H1 (cell line): ENCODE measurements at regions not wholly inside any gene's neighbourhood (a gene's known extent, or its start where the extent isn't known, plus 50 kb on each side); places are given as distances from the start of the nearest gene placed in this dataset.

Experiments
- CTCF ChIA-PET: fragments of 300-600 bp; sonication (Branson Sonifier 250); formaldehyde crosslinking; loops from one replicate; lab custom pipeline; 2021; ENCODE audit not compliant: partially characterized antibody; lab: Charles Lee
- POLR2A ChIA-PET: fragments of 300-600 bp; sonication (Branson Sonifier 250); formaldehyde crosslinking; loops from one replicate; lab custom pipeline; 2021; ENCODE audit warnings: inconsistent platforms; ENCODE audit not compliant: partially characterized antibody; lab: Charles Lee
- DNase-seq, 2 experiments: peaks; one replicate each; pipeline versions ENCODE4 v3.0.0 to v3.0.0-alpha.2; 2010 to 2022; ENCODE audit warnings: low spot score in 2 of 2, low read depth in 1 of 2, mixed read lengths in 1 of 2
- FAIRE-seq: peaks from 2 replicates; lab custom pipeline; 2011; peaks lifted over from hg19 to GRCh38; lab: Jason Lieb, UNC
- H2AFZ ChIP-seq: 2 replicates; pipeline ENCODE4 v1.8.1; 2012; ENCODE audit warnings: low read length, inconsistent platforms
- H2AK5ac ChIP-seq: 2 replicates; pipeline ENCODE4 v1.6.1; 2013; ENCODE audit warnings: low read depth, low read length
- H2BK120ac ChIP-seq: replicated peaks from 2 replicates; pipeline ENCODE3; 2013; ENCODE audit warnings: low read depth, low read length, inconsistent platforms
- H2BK12ac ChIP-seq: 2 replicates; pipeline ENCODE4 v1.6.1; 2013; ENCODE audit warnings: low read depth, low read length
- H2BK15ac ChIP-seq: 2 replicates; pipeline ENCODE4 v1.6.1; 2013; ENCODE audit warnings: low read length
- H2BK20ac ChIP-seq: 2 replicates; pipeline ENCODE4 v1.6.1; 2013; ENCODE audit warnings: low read length
- H2BK5ac ChIP-seq: 2 replicates; pipeline ENCODE4 v1.6.1; 2013; ENCODE audit warnings: low read depth, low read length
- H3K14ac ChIP-seq: 2 replicates; pipeline ENCODE4 v1.6.1; 2013; ENCODE audit warnings: inconsistent platforms; ENCODE audit not compliant: insufficient read length
- H3K18ac ChIP-seq: 2 replicates; pipeline ENCODE4 v1.6.1; 2013; ENCODE audit warnings: low read length; ENCODE audit errors: extremely low read depth
- H3K23ac ChIP-seq: 2 replicates; pipeline ENCODE4 v1.6.1; 2013; ENCODE audit warnings: inconsistent platforms; ENCODE audit not compliant: insufficient read length
- H3K23me2 ChIP-seq: 2 replicates; pipeline ENCODE4 v1.6.1; 2013; ENCODE audit warnings: low read depth, low read length
- H3K27ac ChIP-seq: 2 replicates; pipeline ENCODE4 v1.6.1; 2011; ENCODE audit warnings: low read depth, low read length, inconsistent platforms
- H3K27me3 ChIP-seq, 4 experiments: replicated peaks in 1 of 4; 1 replicate in 1 of 4; 2 replicates in 3 of 4; pipeline versions ENCODE4 v1.6.1 to v1.8.1; 2011 to 2013; ENCODE audit warnings: low read length in 3 of 4, mild to moderate bottlenecking in 3 of 4, inconsistent platforms in 2 of 4, mixed read lengths in 2 of 4, moderate library complexity in 1 of 4; ENCODE audit not compliant: control insufficient read depth in 3 of 4, insufficient read depth in 3 of 4; ENCODE audit errors: extremely low read depth in 1 of 4
- H3K36me3 ChIP-seq, 4 experiments: 2 replicates each; pipeline versions ENCODE4 v1.6.1 to v1.8.1; 2011 to 2013; ENCODE audit warnings: mild to moderate bottlenecking in 4 of 4, low read length in 3 of 4, moderate library complexity in 2 of 4, control low read depth in 1 of 4, inconsistent platforms in 1 of 4; ENCODE audit not compliant: insufficient read depth in 4 of 4, control insufficient read depth in 2 of 4
- H3K4ac ChIP-seq: replicated peaks from 2 replicates; pipeline ENCODE3; 2013; ENCODE audit warnings: low read length, low read depth, mixed read lengths, inconsistent platforms; ENCODE audit not compliant: insufficient read length
- H3K4me1 ChIP-seq, 4 experiments: replicated peaks in 1 of 4; 1 replicate in 1 of 4; 2 replicates in 3 of 4; pipeline versions ENCODE4 v1.6.1 to v1.8.1; 2011 to 2013; ENCODE audit warnings: low read length in 3 of 4, inconsistent platforms in 2 of 4, mixed read lengths in 1 of 4; ENCODE audit not compliant: insufficient read depth in 4 of 4, control insufficient read depth in 3 of 4
- H3K4me2 ChIP-seq, 2 experiments: 2 replicates each; pipeline versions ENCODE4 v1.6.1 to v1.8.1; 2011 to 2013; ENCODE audit warnings: low read depth in 2 of 2, low read length in 2 of 2, control low read depth in 1 of 2, inconsistent platforms in 1 of 2, mild to moderate bottlenecking in 1 of 2; ENCODE audit not compliant: insufficient read depth in 1 of 2
- H3K4me3 ChIP-seq, 4 experiments: fragments of 200-600, 300-600 bp in 1 of 4; sonication (generic), shearing (Covaris generic), sonication (Bioruptor Twin) in 1 of 4; 2 replicates each; pipeline versions ENCODE4 v1.5.1 to v1.8.1; 2011 to 2016; ENCODE audit warnings: low read length in 4 of 4, low read depth in 3 of 4, control low read depth in 2 of 4, inconsistent platforms in 2 of 4, mild to moderate bottlenecking in 2 of 4, mixed read lengths in 1 of 4, moderate library complexity in 1 of 4; ENCODE audit not compliant: insufficient read depth in 2 of 4; ENCODE audit errors: extremely low read depth in 1 of 4
- H3K56ac ChIP-seq: replicated peaks from 2 replicates; pipeline ENCODE3; 2013; ENCODE audit warnings: low read depth, mild to moderate bottlenecking, mixed read lengths, low read length, inconsistent platforms; ENCODE audit not compliant: insufficient read length
- H3K79me1 ChIP-seq: 2 replicates; pipeline ENCODE4 v1.6.1; 2013; ENCODE audit warnings: low read depth, low read length, control low read depth
- H3K79me2 ChIP-seq, 2 experiments: 2 replicates each; pipeline versions ENCODE4 v1.6.1 to v1.8.1; 2012 to 2013; ENCODE audit warnings: low read length in 2 of 2, mild to moderate bottlenecking in 2 of 2, inconsistent platforms in 1 of 2; ENCODE audit not compliant: insufficient read depth in 2 of 2, control insufficient read depth in 1 of 2
- H3K9ac ChIP-seq, 4 experiments: replicated peaks in 1 of 4; 1 replicate in 1 of 4; 2 replicates in 3 of 4; pipeline versions ENCODE4 v1.6.1 to v1.8.1; 2011 to 2013; ENCODE audit warnings: low read depth in 3 of 4, low read length in 3 of 4, control low read depth in 2 of 4, mild to moderate bottlenecking in 2 of 4, moderate library complexity in 2 of 4, inconsistent platforms in 1 of 4; ENCODE audit errors: extremely low read depth in 1 of 4
- H3K9me3 ChIP-seq, 2 experiments: 2 replicates each; pipeline versions ENCODE4 v1.6.1 to v1.8.1; 2012 to 2013; ENCODE audit warnings: mild to moderate bottlenecking in 2 of 2, moderate library complexity in 2 of 2, control low read depth in 1 of 2, inconsistent platforms in 1 of 2, low read depth in 1 of 2, low read length in 1 of 2, mixed read lengths in 1 of 2; ENCODE audit not compliant: insufficient read depth in 2 of 2
- H4K20me1 ChIP-seq, 2 experiments: replicated peaks in 1 of 2; 2 replicates each; pipeline versions ENCODE3 to v1.8.1; 2011 to 2013; ENCODE audit warnings: inconsistent platforms in 2 of 2, low read length in 2 of 2, mild to moderate bottlenecking in 1 of 2; ENCODE audit not compliant: insufficient read depth in 2 of 2, control insufficient read depth in 1 of 2
- H4K5ac ChIP-seq: 2 replicates; pipeline ENCODE4 v1.6.1; 2013; ENCODE audit warnings: low read length, low read depth, mixed read lengths, inconsistent platforms; ENCODE audit not compliant: insufficient read length
- H4K8ac ChIP-seq: 2 replicates; pipeline ENCODE4 v1.8.0; 2013; ENCODE audit warnings: mild to moderate bottlenecking, moderate library complexity, low read length, inconsistent platforms; ENCODE audit not compliant: insufficient read depth; ENCODE audit errors: extremely low read depth
- H4K91ac ChIP-seq: replicated peaks from 2 replicates; pipeline ENCODE3; 2013; ENCODE audit warnings: low read length, mixed read lengths, inconsistent platforms; ENCODE audit not compliant: insufficient read length
- EP300 ChIP-seq, 2 experiments: IDR thresholded peaks; 1 replicate in 1 of 2; 2 replicates in 1 of 2; pipeline ENCODE4 v1.6.1; 2011 to 2012; ENCODE audit warnings: low read depth in 2 of 2, low read length in 2 of 2, mild to moderate bottlenecking in 2 of 2, borderline replicate concordance in 1 of 2, inconsistent platforms in 1 of 2, moderate library complexity in 1 of 2
- JUND ChIP-seq: IDR thresholded peaks from 2 replicates; pipeline ENCODE4 v1.6.1; 2011; ENCODE audit warnings: mild to moderate bottlenecking, improper control_type of control experiment, low read length
- RAD21 ChIP-seq, 2 experiments: IDR thresholded peaks in 1 of 2; conservative IDR thresholded peaks in 1 of 2; 2 replicates each; pipeline ENCODE4 v1.6.1; 2011; ENCODE audit warnings: low read depth in 2 of 2, low read length in 2 of 2, improper control_type of control experiment in 1 of 2, inconsistent platforms in 1 of 2, mild to moderate bottlenecking in 1 of 2, moderate library complexity in 1 of 2
- RBBP5 ChIP-seq: IDR thresholded peaks from 2 replicates; pipeline ENCODE4 v1.7.1; 2012; ENCODE audit warnings: low read depth, mild to moderate bottlenecking, inconsistent platforms, low read length, moderate library complexity, borderline replicate concordance
- SP1 ChIP-seq: IDR thresholded peaks from 2 replicates; pipeline ENCODE4 v1.6.1; 2011; ENCODE audit warnings: low read depth, low read length
- SP2 ChIP-seq: IDR thresholded peaks from 2 replicates; pipeline ENCODE4 v1.6.1; 2012; ENCODE audit warnings: mild to moderate bottlenecking, low read length, inconsistent platforms
- SP4 ChIP-seq: IDR thresholded peaks from 2 replicates; pipeline ENCODE4 v1.6.1; 2012; ENCODE audit warnings: low read length, inconsistent platforms
- TAF1 ChIP-seq: IDR thresholded peaks from 2 replicates; pipeline ENCODE4 v1.6.1; 2011; ENCODE audit warnings: mild to moderate bottlenecking, low read depth, low read length
- WGBS, 2 experiments: shearing (Covaris generic) in 1 of 2; methylation state at CpG; one replicate each; pipeline versions ENCODE4 v1.1.6 to v1.1.7; 2013 to 2015; ENCODE audit warnings: low lambda C conversion rate in 2 of 2, mixed read lengths in 2 of 2, inconsistent platforms in 1 of 2, low coverage in 1 of 2, missing lambda C conversion rate in 1 of 2; ENCODE audit not compliant: insufficient replicate concordance in 2 of 2, insufficient coverage in 1 of 2, insufficient read length in 1 of 2; ENCODE audit errors: extremely low coverage in 1 of 2, missing lambda C conversion rate in 1 of 2; 5-methylcytosine and 5-hydroxymethylcytosine counted together
- TF ChIP-seq, protein P1 (sequence below): IDR thresholded peaks from 2 replicates; pipeline ENCODE4 v1.6.1; 2012; ENCODE audit warnings: inconsistent platforms

DNA sequence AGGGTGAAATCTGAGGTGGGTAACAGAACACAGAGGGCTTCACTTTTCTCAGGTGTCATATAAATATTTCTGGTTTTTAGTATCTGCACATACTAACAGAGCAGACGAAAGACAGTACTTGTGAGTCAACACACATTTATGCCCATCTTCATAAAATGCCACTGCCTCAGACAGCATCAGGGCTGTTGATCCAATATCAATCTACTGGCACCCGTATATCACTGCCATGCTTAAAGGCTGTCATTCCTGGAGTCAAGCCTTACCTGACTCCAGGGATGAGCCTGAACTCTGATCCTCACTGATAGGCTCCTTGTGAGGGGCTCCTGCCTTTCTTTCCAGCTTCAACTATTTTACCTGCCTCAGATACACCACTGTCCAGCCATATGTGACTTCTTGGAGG lies 595.7 kb downstream of the TFAP2B start:
- Histone ChIP-seq H3K4me1 (no peaks in the 10 kb centered on the region), H3K4me2 (no peak overlapping the region), H3K27me3 (no peaks in the 10 kb centered on the region), H4K8ac (no peak overlapping the region), H3K27ac (no peak overlapping the region), H3K56ac (no peak overlapping the region), H2BK5ac (no peak overlapping the region), H3K4me3 (no peak overlapping the region), H3K23me2 (no peaks in the 10 kb centered on the region), H3K23ac (no peak overlapping the region), H3K9ac (no peak overlapping the region), H2BK120ac (no peak overlapping the region), H3K4ac (no peak overlapping the region), H3K18ac (no peak overlapping the region), H2AK5ac (no peak overlapping the region), H3K79me1 (no peaks in the 10 kb centered on the region), H2BK20ac (no peak overlapping the region), H3K9me3 (no peaks in the 10 kb centered on the region), H2BK15ac (no peak overlapping the region), H2BK12ac (no peak overlapping the region), H4K20me1 (no peaks in the 10 kb centered on the region), H4K91ac (no peak overlapping the region), H3K14ac (no peak overlapping the region), H4K5ac (no peak overlapping the region), H3K79me2 (no peaks in the 10 kb centered on the region), H2AFZ (no peak overlapping the region), H3K36me3 (no peaks in the 10 kb centered on the region)
- TF ChIP-seq EP300 (IDR thresholded peaks at IDR 0.05; ENCODE audit: borderline replicate concordance in 1 of 2, low read depth in 2 of 2, low read length in 2 of 2): no peak
- TF ChIP-seq RAD21 (IDR thresholded peaks at IDR 0.05 in 1 of 2, conservative IDR thresholded peaks at IDR 0.05 in 1 of 2; ENCODE audit: low read depth in 2 of 2, low read length in 2 of 2): no peak
- no peak for TF ChIP-seq JUND
- TF ChIP-seq, protein P1, sequence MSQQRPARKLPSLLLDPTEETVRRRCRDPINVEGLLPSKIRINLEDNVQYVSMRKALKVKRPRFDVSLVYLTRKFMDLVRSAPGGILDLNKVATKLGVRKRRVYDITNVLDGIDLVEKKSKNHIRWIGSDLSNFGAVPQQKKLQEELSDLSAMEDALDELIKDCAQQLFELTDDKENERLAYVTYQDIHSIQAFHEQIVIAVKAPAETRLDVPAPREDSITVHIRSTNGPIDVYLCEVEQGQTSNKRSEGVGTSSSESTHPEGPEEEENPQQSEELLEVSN: no peak
- no peak for TF ChIP-seq RBBP5
- no peak for TF ChIP-seq SP1
- no peak for TF ChIP-seq SP2
- TF ChIP-seq SP4: no peak
- no peak for TF ChIP-seq TAF1
- POLR2A ChIA-PET: interaction anchor here (0.6 kb wide), 1 partner anchor 1238 kb away, joined by 3 read pairs; no protein-coding TSS in a partner anchor
- 86% methylated on average over 2 of the region's 2 CpGs; no CpG with 5 or more reads in 1 of the 2 experiments for WGBS, 2 experiments
- DNase-seq: no peak
- no peak for FAIRE-seq
- CTCF ChIA-PET: interaction anchor here (0.8 to 1.0 kb wide), 2 partner anchors 10 to 80 kb away, joined by 3 read pairs; no protein-coding TSS in a partner anchor
